ENCODE measurements at regions not wholly inside any gene's neighbourhood (a gene's known extent, or its start where the extent isn't known, plus 50 kb on each side); places are given as distances from the start of the nearest gene placed in this dataset.

DNA sequence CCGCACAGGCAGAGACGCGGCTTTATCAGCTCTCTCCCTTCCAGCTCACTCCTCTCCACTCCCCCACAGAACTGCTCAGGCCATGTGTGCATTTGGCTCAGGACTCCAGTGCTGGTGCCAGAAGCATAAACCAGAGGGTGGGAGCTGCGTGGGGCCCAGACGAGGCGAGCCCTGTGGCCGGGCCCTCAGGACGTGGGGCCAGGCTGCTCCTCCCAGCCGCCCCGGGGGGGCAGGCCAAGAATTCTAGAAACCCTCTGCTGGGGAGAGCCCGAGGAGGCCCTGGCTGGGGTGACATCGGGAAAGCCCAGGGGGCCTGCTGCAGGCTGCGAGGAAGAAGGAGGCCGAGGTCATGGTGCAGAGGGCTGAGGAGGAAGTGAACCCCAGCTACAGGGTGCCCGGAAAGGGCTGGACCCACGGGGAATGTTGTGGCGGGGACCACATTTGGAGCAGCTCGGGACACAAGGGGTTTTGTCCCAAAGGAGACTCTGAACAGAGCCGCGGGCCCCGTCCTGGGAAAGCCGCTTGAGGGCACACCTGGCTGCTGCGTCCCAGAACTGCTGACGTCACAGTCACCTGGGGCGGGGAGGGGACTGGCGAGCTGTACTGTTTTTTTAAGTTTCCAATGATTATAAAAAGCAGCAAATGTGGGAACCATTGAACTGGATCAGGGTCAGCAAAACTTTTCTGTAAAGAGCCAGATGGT, 107.1 kb downstream of the BANF2 start (continued):
- TF ChIP-seq, protein P1, sequence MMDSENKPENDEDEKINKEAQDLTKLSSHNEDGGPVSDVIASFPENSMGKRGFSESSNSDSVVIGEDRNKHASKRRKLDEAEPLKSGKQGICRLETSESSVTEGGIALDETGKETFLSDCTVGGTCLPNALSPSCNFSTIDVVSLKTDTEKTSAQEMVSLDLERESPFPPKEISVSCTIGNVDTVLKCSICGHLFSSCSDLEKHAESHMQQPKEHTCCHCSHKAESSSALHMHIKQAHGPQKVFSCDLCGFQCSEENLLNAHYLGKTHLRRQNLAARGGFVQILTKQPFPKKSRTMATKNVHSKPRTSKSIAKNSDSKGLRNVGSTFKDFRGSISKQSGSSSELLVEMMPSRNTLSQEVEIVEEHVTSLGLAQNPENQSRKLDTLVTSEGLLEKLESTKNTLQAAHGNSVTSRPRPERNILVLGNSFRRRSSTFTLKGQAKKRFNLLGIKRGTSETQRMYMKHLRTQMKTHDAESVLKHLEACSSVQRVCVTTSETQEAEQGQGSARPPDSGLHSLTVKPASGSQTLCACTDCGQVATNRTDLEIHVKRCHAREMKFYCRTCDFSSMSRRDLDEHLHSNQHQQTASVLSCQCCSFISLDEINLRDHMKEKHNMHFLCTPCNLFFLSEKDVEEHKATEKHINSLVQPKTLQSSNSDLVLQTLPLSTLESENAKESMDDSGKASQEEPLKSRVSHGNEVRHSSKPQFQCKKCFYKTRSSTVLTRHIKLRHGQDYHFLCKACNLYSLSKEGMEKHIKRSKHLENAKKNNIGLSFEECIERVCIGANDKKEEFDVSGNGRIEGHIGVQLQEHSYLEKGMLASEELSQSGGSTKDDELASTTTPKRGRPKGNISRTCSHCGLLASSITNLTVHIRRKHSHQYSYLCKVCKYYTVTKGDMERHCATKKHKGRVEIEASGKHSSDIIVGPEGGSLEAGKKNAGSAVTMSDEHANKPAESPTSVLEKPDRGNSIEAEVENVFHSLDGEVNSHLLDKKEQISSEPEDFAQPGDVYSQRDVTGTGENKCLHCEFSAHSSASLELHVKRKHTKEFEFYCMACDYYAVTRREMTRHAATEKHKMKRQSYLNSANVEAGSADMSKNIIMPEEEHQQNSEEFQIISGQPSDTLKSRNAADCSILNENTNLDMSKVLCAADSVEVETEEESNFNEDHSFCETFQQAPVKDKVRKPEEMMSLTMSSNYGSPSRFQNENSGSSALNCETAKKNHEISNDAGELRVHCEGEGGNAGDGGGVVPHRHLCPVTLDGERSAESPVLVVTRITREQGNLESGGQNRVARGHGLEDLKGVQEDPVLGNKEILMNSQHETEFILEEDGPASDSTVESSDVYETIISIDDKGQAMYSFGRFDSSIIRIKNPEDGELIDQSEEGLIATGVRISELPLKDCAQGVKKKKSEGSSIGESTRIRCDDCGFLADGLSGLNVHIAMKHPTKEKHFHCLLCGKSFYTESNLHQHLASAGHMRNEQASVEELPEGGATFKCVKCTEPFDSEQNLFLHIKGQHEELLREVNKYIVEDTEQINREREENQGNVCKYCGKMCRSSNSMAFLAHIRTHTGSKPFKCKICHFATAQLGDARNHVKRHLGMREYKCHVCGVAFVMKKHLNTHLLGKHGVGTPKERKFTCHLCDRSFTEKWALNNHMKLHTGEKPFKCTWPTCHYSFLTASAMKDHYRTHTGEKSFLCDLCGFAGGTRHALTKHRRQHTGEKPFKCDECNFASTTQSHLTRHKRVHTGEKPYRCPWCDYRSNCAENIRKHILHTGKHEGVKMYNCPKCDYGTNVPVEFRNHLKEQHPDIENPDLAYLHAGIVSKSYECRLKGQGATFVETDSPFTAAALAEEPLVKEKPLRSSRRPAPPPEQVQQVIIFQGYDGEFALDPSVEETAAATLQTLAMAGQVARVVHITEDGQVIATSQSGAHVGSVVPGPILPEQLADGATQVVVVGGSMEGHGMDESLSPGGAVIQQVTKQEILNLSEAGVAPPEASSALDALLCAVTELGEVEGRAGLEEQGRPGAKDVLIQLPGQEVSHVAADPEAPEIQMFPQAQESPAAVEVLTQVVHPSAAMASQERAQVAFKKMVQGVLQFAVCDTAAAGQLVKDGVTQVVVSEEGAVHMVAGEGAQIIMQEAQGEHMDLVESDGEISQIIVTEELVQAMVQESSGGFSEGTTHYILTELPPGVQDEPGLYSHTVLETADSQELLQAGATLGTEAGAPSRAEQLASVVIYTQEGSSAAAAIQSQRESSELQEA (CRISPR knock-in tag; IDR thresholded peaks at IDR 0.05; ENCODE audit: not compliant biosample characterization) = peak; percentile 78
- no peak for TF ChIP-seq ARNTL (CRISPR knock-in tag; IDR thresholded peaks at IDR 0.05)
- TF ChIP-seq SUZ12 (IDR thresholded peaks at IDR 0.05; ENCODE audit: low read depth, low read length) = no peak
- TF ChIP-seq SRSF1 (optimal IDR thresholded peaks at IDR 0.05; ENCODE audit: low read depth, low read length) = peak; percentile 42
- TF ChIP-seq ELF1 (CRISPR knock-in tag; IDR thresholded peaks at IDR 0.05) = 0 out of 2 replicates have a peak, but pooled peaks have one; percentile 31
- 0 out of 2 replicates have a peak, but pooled peaks have one; percentile 37 for TF ChIP-seq HIVEP1 (CRISPR knock-in tag; IDR thresholded peaks at IDR 0.05)
- TF ChIP-seq, protein P2, sequence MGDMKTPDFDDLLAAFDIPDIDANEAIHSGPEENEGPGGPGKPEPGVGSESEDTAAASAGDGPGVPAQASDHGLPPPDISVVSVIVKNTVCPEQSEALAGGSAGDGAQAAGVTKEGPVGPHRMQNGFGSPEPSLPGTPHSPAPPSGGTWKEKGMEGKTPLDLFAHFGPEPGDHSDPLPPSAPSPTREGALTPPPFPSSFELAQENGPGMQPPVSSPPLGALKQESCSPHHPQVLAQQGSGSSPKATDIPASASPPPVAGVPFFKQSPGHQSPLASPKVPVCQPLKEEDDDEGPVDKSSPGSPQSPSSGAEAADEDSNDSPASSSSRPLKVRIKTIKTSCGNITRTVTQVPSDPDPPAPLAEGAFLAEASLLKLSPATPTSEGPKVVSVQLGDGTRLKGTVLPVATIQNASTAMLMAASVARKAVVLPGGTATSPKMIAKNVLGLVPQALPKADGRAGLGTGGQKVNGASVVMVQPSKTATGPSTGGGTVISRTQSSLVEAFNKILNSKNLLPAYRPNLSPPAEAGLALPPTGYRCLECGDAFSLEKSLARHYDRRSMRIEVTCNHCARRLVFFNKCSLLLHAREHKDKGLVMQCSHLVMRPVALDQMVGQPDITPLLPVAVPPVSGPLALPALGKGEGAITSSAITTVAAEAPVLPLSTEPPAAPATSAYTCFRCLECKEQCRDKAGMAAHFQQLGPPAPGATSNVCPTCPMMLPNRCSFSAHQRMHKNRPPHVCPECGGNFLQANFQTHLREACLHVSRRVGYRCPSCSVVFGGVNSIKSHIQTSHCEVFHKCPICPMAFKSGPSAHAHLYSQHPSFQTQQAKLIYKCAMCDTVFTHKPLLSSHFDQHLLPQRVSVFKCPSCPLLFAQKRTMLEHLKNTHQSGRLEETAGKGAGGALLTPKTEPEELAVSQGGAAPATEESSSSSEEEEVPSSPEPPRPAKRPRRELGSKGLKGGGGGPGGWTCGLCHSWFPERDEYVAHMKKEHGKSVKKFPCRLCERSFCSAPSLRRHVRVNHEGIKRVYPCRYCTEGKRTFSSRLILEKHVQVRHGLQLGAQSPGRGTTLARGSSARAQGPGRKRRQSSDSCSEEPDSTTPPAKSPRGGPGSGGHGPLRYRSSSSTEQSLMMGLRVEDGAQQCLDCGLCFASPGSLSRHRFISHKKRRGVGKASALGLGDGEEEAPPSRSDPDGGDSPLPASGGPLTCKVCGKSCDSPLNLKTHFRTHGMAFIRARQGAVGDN (CRISPR knock-in tag; IDR thresholded peaks at IDR 0.05) = peak; percentile 86
- TF ChIP-seq ZBTB38 (CRISPR knock-in tag; IDR thresholded peaks at IDR 0.05) = 0 out of 2 replicates have a peak, but pooled peaks have one; percentile 55

Data from HepG2 (cell line).